RKO (cell line): ENCODE measurements at regions not wholly inside any gene's neighbourhood (a gene's known extent, or its start where the extent isn't known, plus 50 kb on each side); places are given as distances from the start of the nearest gene placed in this dataset.
A peak's percentile ranks its signal among the peaks of the same experiment; 100 is the strongest.

Experiments
- DNase-seq: peaks from one replicate; pipeline ENCODE4 v3.0.0-alpha.2; 2016; ENCODE audit warnings: low spot score

DNA sequence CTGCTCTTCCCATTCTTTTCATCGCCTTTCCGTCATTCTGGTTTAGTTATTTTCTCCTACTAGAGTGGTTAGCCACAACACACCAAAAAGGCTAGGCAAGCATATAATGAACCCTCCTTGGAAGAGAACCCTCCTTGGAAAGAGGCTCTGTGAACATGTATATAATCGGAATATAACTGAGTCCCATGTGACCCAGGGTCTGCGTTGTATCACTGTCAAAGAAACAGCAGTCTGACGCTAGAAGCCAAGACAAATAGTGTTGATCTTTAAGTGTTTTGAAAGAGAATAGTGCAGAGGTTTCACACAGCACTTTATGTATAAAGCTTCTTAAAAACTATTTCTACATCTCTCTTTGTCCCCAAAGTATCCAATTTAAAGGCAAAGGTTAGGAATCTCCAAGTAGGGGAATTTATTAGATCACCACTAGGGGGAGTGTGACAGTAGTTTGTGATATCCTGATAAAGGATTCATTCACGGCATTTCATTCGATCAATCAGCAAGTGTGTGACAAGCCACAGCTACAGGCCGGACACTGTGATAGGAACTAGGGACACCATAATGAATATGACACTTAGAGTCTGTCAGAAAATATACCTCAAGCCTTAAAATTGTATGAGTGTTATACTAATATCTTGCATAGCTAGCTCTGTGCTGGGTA, 395.3 kb downstream of the CD109 start:
- DNase-seq: peak; percentile 63

GRCh38 chr6:74087899-74088298, 391.9 kb downstream of the CD109 start:
- peak; percentile 28 for DNase-seq

GRCh38 chr6:74075896-74076295, 379.9 kb downstream of the CD109 start:
- no peak for DNase-seq

GRCh38 chr6:74075323-74075722, 379.3 kb downstream of the CD109 start:
- no peak for DNase-seq

GRCh38 chr6:74074645-74075044, 378.6 kb downstream of the CD109 start:
- DNase-seq: no peak

GRCh38 chr6:74073999-74074398, 378.0 kb downstream of the CD109 start:
- no peak for DNase-seq

- peak; percentile 83 for DNase-seq
These were observed 377.4 kb downstream of the CD109 start for GRCh38 chr6:74073429-74073828.

DNA sequence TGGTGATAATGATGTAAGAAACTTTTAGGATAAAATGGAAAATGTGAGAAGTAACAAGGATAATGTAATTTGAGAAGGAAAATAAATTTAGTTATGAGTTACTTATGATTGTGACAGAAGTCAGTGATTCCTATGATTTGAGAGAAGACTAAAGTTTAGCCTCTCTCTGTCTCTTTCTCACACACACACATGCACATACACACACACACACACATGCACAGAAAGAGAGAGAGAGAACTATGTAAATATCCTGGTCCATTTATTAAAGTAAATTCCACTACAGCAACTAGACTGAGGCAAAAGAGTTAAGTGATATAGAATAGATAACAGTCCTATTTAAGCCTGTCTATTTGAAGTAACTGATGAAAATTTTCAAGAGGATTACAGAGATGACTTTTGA, 375.2 kb downstream of the CD109 start:
- no peak for DNase-seq

- DNase-seq: no peak
These were observed 374.7 kb downstream of the CD109 start for GRCh38 chr6:74070711-74071110.

- no peak for DNase-seq
These were observed 374.1 kb downstream of the CD109 start for GRCh38 chr6:74070091-74070490.

GRCh38 chr6:74069089-74069581, 373.1 kb downstream of the CD109 start:
- no peak for DNase-seq

- no peak for DNase-seq
These were observed 370.3 kb downstream of the CD109 start for GRCh38 chr6:74066168-74066871.

- DNase-seq: no peak
These were observed 369.7 kb downstream of the CD109 start for GRCh38 chr6:74065705-74066104.

GRCh38 chr6:74063391-74063790, 367.4 kb downstream of the CD109 start:
- no peak for DNase-seq

DNA sequence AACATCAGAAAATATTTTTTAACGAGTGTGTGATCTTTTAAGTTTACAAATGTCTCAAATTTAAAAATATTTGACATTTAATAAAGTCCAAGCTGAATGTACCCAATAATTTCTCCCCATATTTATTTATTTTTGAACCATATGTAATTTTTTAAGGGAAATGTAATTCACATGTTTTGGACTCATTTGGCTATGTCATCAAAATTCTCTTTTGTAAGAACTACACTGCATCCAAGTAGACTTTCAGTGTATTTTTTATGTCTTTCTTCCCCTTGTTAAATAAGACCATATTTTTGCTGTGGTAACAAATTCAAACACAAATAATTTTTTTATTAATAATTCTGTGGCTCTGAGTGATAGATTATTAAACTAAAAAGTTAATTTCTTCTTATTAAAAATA, 365.2 kb downstream of the CD109 start:
- no peak for DNase-seq

- no peak for DNase-seq
These were observed 364.4 kb downstream of the CD109 start for GRCh38 chr6:74060354-74060753.

DNA sequence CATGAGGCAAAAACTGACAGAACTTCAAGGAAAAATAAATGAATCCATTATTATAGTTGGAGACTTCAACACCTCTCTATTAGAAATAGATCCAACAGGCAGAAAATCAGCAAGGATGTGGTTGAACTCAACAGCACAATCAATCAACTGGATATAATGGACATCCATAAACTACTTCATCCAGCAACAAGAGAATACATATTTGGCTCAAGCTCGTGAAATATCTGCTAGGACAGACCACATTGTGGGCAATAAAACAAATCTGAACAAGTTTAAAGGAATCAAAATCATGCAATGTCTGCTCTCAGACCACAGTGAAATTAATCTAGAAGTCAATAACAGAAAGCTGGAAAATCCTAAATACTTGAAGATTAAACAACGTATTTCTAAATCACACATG, 362.6 kb downstream of the CD109 start:
- no peak for DNase-seq

DNA sequence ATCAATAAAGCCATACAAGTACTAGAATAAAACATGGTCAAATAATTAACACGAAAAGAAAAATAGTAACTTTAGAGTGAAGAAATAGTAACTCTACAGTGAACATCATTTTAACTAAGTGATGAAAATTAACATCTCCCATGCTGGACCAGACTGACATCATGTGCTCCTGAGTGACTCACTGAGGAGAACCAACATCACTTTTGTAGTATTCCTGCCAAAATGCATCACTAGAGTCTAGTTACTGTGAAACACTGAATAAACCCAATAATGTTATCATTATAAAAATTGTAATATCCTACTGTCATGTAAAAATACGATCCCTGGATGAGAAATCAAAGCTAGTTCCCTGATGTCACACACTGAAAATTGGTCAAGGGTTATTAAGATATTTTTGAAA, 361.3 kb downstream of the CD109 start:
- DNase-seq: no peak

DNA sequence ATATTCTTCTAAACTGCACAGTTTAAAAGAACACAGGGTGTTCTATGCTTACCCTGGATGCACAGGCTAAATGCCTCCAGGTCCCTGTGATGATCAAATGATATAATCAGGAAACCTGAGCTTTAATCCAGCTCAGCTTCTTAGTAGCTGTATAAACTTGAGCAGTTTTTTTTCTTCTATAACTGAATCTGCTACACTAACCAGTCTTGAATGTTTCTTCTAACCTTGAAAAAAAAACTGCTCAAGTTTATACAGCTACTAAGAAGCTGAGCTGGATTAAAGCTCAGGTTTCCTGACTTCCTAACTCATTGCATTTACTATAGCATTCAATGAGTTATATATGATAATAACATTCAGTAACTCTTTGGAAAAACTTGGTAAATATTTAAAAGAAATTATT, 358.2 kb downstream of the CD109 start:
- DNase-seq: no peak

DNA sequence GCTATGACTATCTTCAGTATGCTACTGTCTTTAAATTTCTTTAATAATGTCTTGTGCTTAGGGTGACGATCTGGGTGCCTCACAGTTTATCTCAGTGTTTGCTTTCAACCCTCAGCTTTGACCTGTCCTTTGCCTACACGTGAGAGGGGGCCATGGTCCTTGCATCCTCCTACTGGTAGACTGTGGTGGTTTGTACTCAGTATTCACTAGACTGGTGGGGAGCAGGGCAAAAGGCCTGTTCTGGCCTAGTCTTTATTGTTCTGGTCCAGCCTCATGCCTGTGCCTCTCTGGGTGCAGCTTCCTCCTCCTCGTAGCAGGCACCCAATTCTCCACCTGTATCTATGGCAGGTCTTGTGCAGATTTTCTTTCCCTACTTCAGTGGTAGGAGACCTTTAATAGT, 354.9 kb downstream of the CD109 start:
- no peak for DNase-seq

- DNase-seq: no peak
These were observed 352.4 kb downstream of the CD109 start for GRCh38 chr6:74048387-74048786.

GRCh38 chr6:74044417-74045096, 348.6 kb downstream of the CD109 start:
- peak; percentile 34 for DNase-seq

DNA sequence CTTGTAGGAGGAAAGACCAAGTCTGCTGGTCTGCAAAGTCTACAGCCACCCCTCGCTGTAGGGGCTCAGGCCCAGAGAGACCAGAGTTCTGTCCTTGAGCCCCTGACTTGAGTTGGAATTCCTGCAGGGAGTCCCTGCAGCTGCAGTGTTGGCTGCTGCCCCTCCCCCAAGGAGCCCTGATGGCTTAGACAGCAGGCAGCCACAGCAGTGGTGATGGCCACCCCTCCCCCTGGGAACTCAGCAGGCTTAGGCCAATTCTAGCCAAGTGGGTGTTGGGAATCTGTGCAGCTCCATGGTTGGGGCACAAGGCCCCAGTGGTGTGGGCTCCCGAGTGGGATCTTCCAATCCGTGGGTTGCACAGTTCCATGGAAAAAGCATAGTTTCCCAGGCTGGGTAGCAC, 345.4 kb downstream of the CD109 start:
- DNase-seq: no peak
